ENCODE measurements at regions not wholly inside any gene's neighbourhood (a gene's known extent, or its start where the extent isn't known, plus 50 kb on each side); places are given as distances from the start of the nearest gene placed in this dataset.

DNA sequence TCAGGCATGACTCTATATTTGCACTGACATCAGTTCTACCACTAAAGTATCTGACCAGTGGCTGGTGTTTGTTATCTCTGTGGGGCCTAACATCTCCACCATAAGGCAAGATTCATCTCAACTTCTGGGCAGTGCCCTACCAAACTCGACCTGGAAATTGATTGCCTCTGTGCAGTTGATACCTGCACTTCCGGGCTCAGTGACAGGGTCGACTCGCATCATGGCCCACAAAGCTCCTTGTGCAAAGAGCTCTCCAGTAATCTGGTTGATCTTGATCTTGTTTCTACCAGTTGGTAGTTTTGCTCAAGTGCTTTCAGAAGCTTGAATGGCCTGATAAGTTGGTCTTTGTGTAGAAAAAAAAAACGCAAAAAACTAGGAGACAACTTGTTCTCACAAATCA lies 501.1 kb upstream of the JAG1 start:
- H3K27me3 ChIP-seq (ENCODE audit: insufficient read depth): no peaks in the 10 kb centered on the region
- H3K4me2 ChIP-seq: no peak overlapping the region
- no peaks in the 10 kb centered on the region for H3K36me3 ChIP-seq (replicated peaks in 1 of 2; ENCODE audit: control insufficient read depth in 1 of 2, insufficient read depth in 2 of 2, low read length in 1 of 2)
- 77% methylated on average over 5 of the region's 5 CpGs for WGBS (ENCODE audit: low lambda C conversion rate)
- H3K9me3 ChIP-seq: no peaks in the 10 kb centered on the region
- no peaks in the 10 kb centered on the region for H3K9me2 ChIP-seq
- H3K4me3 ChIP-seq (ENCODE audit: low read depth in 2 of 2, low read length in 1 of 2): no peak overlapping the region
- TF ChIP-seq MAX (IDR thresholded peaks at IDR 0.05; ENCODE audit: low read depth) (no peak), TCF12 (IDR thresholded peaks at IDR 0.05) (no peak), ELF1 (IDR thresholded peaks at IDR 0.05) (no peak), EZH2phosphoT487 (IDR thresholded peaks at IDR 0.05; ENCODE audit: borderline replicate concordance, low read depth) (no peak), SMC3 (IDR thresholded peaks at IDR 0.05; ENCODE audit: low read depth, low read length) (no peak), CHD2 (IDR thresholded peaks at IDR 0.05; ENCODE audit: low read length, partially characterized antibody) (no peak), TEAD4 (IDR thresholded peaks at IDR 0.05; ENCODE audit: borderline replicate concordance, insufficient read depth) (no peak), FOSL2 (IDR thresholded peaks at IDR 0.05; ENCODE audit: borderline replicate concordance, low read depth) (no peak), EP300 (IDR thresholded peaks at IDR 0.05; ENCODE audit: borderline replicate concordance in 1 of 2, low read depth in 1 of 2, low read length in 1 of 2) (no peak), YY1 (IDR thresholded peaks at IDR 0.05; ENCODE audit: low read depth) (no peak)
- H3F3A ChIP-seq (replicated peaks; ENCODE audit: insufficient read depth): peaks cover 7% of the 10 kb centered on the region
- no peak overlapping the region for H3K9ac ChIP-seq
- H2AFZ ChIP-seq (ENCODE audit: low read depth): no peak overlapping the region
- DNase-seq: no peak
- H4K20me1 ChIP-seq (ENCODE audit: insufficient read depth): no peaks in the 10 kb centered on the region
- CTCF ChIA-PET: interaction anchor here (1.1 kb wide), 1 partner anchor 65 kb away, joined by 3 read pairs; no protein-coding TSS in a partner anchor
- H3K79me2 ChIP-seq (ENCODE audit: insufficient read depth): no peaks in the 10 kb centered on the region
- peaks cover 0 to 20% of the 10 kb centered on the region in 2 experiments; a peak in 1 of 4 replicates for H3K4me1 ChIP-seq (ENCODE audit: control insufficient read depth in 1 of 2, insufficient read depth in 2 of 2, low read depth in 1 of 2, low read length in 1 of 2)
- H3K27ac ChIP-seq (ENCODE audit: low read depth in 2 of 2, low read length in 1 of 2): no peak overlapping the region
- POLR2A ChIA-PET: no interaction called here

DNA sequence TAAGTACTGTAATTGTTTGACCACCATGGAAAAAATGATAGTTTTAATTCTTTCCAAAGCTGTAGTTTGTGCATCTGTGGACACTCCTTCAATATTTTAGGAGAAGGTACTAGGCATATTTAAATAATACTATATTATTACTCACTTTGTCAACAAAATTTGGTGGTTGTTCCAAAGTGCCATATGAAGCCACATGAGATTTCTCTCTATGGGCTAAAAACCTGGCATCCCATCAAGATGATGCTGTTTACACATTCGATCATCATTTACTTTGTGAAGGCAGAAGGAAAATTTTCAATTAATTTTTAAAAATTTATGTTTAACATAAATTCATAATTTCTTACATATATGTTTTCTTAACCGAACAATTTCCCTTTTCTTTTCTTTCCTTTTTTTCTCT lies 502.6 kb upstream of the JAG1 start:
- TF ChIP-seq, protein P1, sequence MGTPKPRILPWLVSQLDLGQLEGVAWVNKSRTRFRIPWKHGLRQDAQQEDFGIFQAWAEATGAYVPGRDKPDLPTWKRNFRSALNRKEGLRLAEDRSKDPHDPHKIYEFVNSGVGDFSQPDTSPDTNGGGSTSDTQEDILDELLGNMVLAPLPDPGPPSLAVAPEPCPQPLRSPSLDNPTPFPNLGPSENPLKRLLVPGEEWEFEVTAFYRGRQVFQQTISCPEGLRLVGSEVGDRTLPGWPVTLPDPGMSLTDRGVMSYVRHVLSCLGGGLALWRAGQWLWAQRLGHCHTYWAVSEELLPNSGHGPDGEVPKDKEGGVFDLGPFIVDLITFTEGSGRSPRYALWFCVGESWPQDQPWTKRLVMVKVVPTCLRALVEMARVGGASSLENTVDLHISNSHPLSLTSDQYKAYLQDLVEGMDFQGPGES (IDR thresholded peaks at IDR 0.05; ENCODE audit: low read depth, low read length): no peak
- no peak for TF ChIP-seq EZH2phosphoT487 (IDR thresholded peaks at IDR 0.05; ENCODE audit: borderline replicate concordance, low read depth)
- TF ChIP-seq NRF1 (IDR thresholded peaks at IDR 0.05; ENCODE audit: low read depth, low read length): no peak
- no peak for TF ChIP-seq RAD21 (IDR thresholded peaks at IDR 0.05; ENCODE audit: low read length)
- no peak for TF ChIP-seq TCF12 (IDR thresholded peaks at IDR 0.05)
- TF ChIP-seq ELF1 (IDR thresholded peaks at IDR 0.05): no peak
- no peak for TF ChIP-seq FOSL2 (IDR thresholded peaks at IDR 0.05; ENCODE audit: borderline replicate concordance, low read depth)
- TF ChIP-seq GATA2 (CRISPR knock-in tag; IDR thresholded peaks at IDR 0.05): no peak
- TF ChIP-seq USF2 (IDR thresholded peaks at IDR 0.05; ENCODE audit: borderline replicate concordance, low read depth, low read length): no peak

More for the DNA sequence above, 502.6 kb upstream of the JAG1 start:
- no peak overlapping the region for H3K9ac ChIP-seq
- POLR2A ChIA-PET: no interaction called here
- no peak overlapping the region for H3K4me2 ChIP-seq
- H3K4me1 ChIP-seq (ENCODE audit: control insufficient read depth in 1 of 2, insufficient read depth in 2 of 2, low read depth in 1 of 2, low read length in 1 of 2): peaks cover 0 to 10% of the 10 kb centered on the region in 2 experiments; a peak in 1 of 4 replicates
- peaks cover 7% of the 10 kb centered on the region for H3F3A ChIP-seq (replicated peaks; ENCODE audit: insufficient read depth)
- DNase-seq: no peak
- no peaks in the 10 kb centered on the region for H3K79me2 ChIP-seq (ENCODE audit: insufficient read depth)
- H3K9me3 ChIP-seq: no peaks in the 10 kb centered on the region
- CTCF ChIA-PET: no interaction called here
- no peaks in the 10 kb centered on the region for H3K27me3 ChIP-seq (ENCODE audit: insufficient read depth)
- H3K4me3 ChIP-seq (ENCODE audit: low read depth in 2 of 2, low read length in 1 of 2): no peak overlapping the region
- H2AFZ ChIP-seq (ENCODE audit: low read depth): no peak overlapping the region
- no peaks in the 10 kb centered on the region for H4K20me1 ChIP-seq (ENCODE audit: insufficient read depth)
- WGBS (ENCODE audit: low lambda C conversion rate): 71% methylated on average over 2 of the region's 2 CpGs
- H3K36me3 ChIP-seq (replicated peaks in 1 of 2; ENCODE audit: control insufficient read depth in 1 of 2, insufficient read depth in 2 of 2, low read length in 1 of 2): no peaks in the 10 kb centered on the region
- H3K9me2 ChIP-seq: no peaks in the 10 kb centered on the region
- H3K27ac ChIP-seq (ENCODE audit: low read depth in 2 of 2, low read length in 1 of 2): no peak overlapping the region
